ENCODE measurements at regions not wholly inside any gene's neighbourhood (a gene's known extent, or its start where the extent isn't known, plus 50 kb on each side); places are given as distances from the start of the nearest gene placed in this dataset.
"Not testable (repeated sequence)": the region's sequence is repeated elsewhere in the genome, so short reads cannot be mapped to it uniquely, and the experiment has no call there.

DNA sequence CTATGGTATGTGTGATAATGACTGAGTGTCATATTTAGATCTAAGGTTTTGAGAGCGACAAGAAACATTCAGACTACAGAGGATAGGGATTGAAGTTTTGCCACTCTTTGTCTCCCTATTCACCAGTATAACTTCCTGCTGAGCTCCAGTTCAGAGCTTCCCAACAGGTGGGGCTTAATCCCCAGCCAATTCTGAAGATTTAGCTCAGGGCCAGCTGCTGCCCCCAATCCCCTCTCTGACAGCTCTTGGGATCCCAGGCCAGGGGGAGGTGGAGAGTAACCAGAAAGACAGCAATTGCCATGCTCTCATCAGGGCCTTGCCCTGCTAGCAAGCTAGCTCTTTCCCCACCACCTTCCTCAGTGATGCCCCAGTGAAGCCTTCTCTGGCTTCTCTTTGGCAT is 57.8 kb downstream of the TRIL start:
- peak; percentile 36 for DNase-seq

DNA sequence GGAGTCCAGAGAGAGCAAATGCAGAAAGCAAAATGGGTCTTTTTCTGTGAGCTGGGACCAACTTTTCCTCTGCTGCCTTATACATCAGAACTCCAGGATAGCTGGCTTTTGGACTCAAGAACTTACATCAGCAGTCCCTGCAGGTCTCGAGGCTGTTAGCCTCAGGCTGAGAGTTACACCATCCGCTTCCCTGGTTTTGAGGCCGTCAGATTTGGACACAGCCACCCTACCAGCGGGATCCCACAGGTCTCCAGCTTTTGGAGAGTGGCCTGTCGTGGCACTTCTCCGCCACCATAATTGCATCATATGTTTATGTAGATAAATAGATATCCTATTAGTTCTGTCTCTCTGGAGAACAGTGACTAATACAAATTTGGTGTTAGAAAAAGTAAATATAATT is 64.2 kb downstream of the TRIL start:
- DNase-seq: no peak

DNA sequence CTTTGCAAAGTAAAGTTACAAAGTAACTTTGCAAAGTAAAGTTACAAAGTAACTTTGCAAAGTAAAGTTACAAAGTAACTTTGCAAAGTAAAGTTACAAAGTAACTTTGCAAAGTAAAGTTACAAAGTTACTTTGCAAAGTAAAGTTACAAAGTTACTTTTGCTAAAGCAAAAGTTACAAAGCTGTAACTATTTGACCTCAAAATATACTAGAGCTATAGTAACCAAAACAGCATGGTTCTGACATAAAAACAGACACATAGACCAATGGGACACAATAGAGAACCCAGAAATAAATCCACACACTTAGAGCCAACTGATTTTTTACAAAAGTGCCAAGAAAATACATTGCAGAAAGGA is 66.3 kb downstream of the TRIL start:
- DNase-seq: not testable (repeated sequence)

DNA sequence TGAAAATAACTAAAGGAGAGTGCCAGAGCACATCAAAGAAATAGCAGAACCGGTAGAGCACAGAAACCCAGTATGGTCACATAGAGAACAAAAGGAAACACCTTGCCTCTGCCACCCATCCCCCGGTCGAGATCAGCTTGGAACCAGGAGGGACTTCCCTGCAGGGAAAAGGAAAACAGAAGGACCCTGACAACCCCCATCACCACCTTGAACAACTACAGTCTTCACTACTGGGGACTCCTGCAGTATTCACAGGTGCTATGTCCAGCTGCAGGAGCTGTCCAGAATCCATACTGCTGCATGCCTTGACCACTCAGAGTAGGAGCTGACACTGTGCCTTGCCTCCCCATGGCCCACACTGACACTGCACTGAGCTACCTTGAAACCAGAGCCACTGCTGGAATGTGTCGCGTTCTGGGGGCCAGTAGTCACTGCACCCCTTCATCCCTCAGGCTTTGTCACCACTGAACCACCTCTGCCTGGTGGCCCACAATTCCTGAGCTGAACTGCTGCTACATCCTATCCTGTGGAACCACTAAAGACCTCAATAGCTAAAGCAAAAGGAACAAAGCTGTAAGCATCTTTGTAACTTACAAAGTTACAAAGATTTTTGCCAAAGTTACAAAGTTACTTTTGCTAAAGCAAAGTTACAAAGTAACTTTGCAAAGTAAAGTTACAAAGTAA is 66.8 kb downstream of the TRIL start:
- DNase-seq: no peak

DNA sequence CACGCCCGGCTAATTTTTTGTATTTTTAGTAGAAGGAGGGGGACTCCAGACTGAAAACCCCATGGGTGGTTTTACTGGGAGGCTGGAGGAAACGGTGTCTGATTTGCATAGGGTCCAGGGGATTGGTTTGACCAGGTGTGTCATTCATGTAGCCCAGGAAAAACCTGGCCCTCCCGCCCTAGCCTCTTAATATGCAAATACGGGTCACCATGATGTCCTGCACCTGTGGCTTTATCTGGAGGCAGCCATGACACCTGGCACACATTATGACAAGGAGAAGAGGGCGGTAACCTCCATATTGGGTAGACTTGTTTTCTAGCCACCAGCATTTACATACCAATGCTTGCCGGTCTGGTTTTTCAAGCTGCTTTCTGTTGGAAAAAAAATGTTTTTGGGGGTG is 68.0 kb downstream of the TRIL start:
- no peak for DNase-seq

DNA sequence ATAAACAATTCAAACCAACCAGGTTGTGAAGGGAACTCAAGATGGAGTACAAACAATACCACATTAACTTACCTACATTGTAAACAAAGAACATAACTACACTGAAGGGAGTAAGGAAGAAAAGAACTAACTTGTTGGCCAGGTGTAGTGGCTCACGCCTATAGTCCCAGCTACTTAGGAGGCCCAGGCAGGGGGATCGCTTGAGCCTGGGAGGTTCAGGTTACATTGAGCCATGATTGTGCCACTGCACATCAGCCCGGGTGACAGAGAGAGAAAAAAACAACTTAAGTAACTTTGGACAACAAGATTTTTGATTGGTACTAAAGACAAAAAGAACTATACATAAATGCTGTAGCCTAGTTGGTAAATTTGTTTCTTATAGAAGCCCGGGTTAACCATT is 68.8 kb downstream of the TRIL start:
- DNase-seq: no peak

DNA sequence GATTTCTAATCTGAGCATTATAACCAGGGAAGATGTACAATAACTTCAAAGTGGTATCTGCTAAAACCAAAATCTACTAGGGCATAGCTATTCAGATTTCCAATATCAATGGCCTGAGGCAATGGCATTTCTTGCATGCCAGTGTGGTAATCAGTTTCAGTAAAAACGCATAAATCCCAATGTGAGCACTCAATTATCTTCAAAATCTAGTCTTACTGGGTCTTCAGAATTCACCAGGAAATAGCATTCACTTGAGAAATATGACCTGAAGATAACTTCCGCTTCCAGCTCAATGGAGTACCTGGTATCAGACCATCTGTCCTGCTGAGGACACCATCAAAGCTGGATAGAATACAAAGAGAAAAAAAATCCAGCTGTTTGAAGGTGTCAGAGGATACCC is 72.4 kb downstream of the TRIL start:
- DNase-seq: no peak

DNA sequence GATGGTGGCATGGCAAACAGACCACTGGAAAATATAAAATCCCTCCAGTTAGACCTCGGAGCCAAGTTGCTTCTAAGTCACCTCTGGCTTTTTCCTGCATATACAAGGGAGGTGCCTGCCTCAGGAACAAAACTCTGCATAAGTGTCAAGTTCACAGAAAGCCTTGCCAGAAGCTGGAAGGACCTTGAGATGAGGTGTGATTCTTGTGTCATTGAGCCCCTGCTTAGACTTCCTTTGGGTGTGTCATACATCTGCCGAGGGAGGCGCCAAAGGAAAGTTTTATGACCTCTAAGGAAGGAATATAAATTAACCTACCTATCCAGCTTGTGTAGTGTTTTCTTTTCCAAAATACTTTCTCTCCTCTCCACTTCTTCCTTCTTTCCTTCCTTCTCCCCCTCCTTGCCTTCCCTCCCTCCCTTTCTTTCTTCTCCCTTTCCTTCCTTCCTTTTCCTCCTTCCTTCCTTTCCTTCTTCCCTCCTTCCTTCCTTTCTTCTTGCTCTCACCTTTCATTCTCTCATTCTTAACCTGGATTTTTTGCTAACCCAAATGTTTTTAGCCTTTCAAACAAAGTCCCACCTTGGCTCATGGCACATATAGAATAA is 75.2 kb downstream of the TRIL start:
- DNase-seq: no peak

DNA sequence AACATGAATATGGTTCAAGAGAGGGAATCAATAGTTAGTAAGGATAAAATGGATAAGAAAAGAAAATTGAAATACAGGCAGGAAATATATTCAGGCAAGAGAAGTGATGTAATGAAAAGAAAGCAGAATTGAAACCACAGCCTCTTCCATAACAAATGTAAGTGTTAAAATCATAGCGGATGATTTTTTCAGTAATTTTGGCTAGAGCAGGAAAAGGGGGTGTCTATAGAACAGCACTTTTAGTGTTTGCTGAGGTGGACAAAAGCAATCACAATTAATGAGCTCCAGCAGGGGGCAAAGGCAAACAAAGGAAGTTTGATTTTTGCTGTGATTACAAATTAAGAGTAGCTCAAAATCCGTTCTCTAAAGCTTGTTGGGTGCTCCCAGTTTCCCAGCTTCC is 79.0 kb downstream of the TRIL start:
- no peak for DNase-seq

DNA sequence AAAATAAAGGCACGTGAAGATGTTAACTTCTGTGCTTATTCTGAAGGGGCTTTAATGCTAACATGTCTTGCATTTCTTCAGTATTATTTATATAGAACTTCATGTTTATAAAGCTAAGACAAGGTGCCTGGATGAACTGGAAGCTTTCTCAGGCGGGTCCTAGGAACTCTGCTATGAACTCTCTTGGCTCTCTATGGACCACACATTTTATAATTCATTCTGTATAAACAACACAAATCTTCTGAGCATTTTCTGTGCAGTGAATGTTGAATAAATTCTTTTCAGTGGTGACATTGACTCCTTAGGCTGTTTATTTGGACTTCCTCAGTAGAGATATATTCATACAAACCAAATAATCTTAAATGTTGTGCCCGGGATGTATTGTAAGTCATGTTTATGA is 79.6 kb downstream of the TRIL start:
- DNase-seq: no peak
